NB4 (cell line): ENCODE measurements at regions not wholly inside any gene's neighbourhood (a gene's known extent, or its start where the extent isn't known, plus 50 kb on each side); places are given as distances from the start of the nearest gene placed in this dataset.

Experiments used
- DNase-seq: peaks from one replicate; pipeline ENCODE4 v3.0.0; 2010; ENCODE audit warnings: low read depth
- H3K4me3 ChIP-seq: one replicate; pipeline ENCODE4 v1.5.1; 2011; ENCODE audit warnings: mild to moderate bottlenecking, low read depth, low read length, moderate library complexity
- MYC ChIP-seq: IDR thresholded peaks from 2 replicates; pipeline ENCODE4 v1.6.1; 2011; ENCODE audit warnings: low read depth, low read length
- POLR2A ChIP-seq: IDR thresholded peaks from 2 replicates; pipeline ENCODE4 v1.6.1; 2011; ENCODE audit warnings: mild to moderate bottlenecking; ENCODE audit not compliant: insufficient read length; ENCODE audit errors: extremely low read depth
- TF ChIP-seq, protein P1 (sequence below): IDR thresholded peaks from one replicate; pipeline ENCODE4 v1.5.1; 2012; ENCODE audit warnings: low read depth, low read length
- TF ChIP-seq, protein P2 (sequence below): IDR thresholded peaks from 2 replicates; pipeline ENCODE4 v1.6.1; 2011; ENCODE audit warnings: low read depth, low read length

DNA sequence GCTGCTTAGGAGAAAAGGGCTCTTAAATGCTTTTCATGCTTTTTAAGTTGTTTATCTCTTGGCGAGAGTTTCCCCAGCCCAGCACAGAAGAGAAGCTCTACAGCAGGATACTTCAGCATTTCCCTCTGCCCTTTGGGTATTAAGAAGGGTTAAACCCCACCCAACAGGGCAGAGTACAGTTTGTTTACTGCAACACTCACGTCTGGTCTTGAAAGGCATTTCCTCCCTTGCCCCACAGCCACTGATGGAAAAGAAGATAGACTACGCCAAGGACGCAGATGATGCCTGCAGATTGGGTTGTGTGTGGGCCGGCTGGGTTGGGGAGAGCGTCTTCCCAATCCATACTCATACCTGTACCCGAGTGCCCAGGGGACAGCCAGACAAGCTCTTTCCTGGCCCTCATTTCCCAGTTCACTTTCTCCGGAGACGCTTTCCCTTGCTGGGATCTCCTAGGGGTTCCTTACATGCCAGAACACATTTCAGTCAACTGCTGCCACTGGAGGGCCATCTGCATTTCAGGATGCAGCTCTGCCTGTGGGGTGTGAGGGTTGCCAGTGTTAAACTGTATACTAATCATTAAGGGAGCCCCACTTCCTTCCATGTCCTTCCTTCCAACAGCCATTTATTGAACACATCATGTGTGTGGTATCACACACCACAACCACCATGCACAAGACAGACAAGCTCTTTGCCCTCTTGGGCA lies 96.5 kb upstream of the DHX15 start:
- no peak for DNase-seq
- H3K4me3 ChIP-seq: no peak overlapping the region
- TF ChIP-seq, protein P1, sequence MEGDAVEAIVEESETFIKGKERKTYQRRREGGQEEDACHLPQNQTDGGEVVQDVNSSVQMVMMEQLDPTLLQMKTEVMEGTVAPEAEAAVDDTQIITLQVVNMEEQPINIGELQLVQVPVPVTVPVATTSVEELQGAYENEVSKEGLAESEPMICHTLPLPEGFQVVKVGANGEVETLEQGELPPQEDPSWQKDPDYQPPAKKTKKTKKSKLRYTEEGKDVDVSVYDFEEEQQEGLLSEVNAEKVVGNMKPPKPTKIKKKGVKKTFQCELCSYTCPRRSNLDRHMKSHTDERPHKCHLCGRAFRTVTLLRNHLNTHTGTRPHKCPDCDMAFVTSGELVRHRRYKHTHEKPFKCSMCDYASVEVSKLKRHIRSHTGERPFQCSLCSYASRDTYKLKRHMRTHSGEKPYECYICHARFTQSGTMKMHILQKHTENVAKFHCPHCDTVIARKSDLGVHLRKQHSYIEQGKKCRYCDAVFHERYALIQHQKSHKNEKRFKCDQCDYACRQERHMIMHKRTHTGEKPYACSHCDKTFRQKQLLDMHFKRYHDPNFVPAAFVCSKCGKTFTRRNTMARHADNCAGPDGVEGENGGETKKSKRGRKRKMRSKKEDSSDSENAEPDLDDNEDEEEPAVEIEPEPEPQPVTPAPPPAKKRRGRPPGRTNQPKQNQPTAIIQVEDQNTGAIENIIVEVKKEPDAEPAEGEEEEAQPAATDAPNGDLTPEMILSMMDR: no peak

- TF ChIP-seq POLR2A (no peak), MYC (no peak)
- TF ChIP-seq, protein P1: no peak
- TF ChIP-seq, protein P2, sequence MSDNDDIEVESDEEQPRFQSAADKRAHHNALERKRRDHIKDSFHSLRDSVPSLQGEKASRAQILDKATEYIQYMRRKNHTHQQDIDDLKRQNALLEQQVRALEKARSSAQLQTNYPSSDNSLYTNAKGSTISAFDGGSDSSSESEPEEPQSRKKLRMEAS: no peak
- no peak overlapping the region for H3K4me3 ChIP-seq
- DNase-seq: peak; percentile 64
Observed at GRCh38 chr4:24683116-24683515, 98.8 kb upstream of the DHX15 start.

DNA sequence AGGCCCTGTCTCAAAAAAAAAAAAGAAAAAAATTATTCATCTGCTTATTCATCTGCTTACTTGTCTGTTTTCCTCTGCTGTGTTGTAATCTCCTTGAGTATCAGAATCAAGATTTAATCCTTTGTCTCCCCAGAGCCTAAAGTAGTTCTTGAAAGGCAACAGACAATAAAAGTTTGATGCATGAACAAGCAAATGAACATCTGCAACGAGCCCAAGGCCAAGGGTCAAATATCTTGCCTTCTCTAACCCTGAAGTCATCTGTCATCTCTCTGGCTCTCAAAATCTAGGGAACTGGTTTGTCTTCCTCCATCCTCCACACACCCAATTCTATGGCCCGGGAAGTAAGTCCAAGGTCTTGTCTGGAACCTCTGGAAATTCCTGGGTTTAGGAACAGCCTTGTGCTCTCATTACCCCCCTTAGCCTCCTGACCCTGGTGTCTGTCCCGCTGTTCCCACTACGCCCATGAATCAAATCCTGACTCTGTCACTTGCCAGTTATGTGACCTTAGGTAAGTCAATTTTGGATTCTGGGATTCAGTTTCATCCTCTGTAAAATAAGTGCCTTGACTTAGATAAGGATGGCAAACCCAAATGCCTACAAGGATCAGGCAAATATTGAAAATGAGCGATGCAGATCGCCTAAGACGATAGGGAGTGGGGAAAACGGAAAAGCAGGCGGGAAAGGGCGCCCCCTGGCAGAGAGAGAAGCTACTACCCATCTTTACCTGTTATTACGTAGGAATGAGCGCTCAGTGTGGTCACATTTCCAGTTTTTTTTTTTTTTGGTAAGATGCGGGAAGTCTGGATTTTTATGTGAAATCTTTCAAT lies 102.7 kb upstream of the DHX15 start:
- TF ChIP-seq POLR2A: no peak
- TF ChIP-seq, protein P1: peak; percentile 73
- TF ChIP-seq, protein P2: no peak
- peak; percentile 48 for DNase-seq
- H3K4me3 ChIP-seq: no peak overlapping the region

- H3K4me3 ChIP-seq: no peak overlapping the region
- TF ChIP-seq MYC: no peak
- TF ChIP-seq, protein P2: no peak
Observed at GRCh38 chr4:24688453-24688852, 104.1 kb upstream of the DHX15 start.

GRCh38 chr4:24689212-24689611 lies 104.9 kb upstream of the DHX15 start:
- no peak overlapping the region for H3K4me3 ChIP-seq

More at GRCh38 chr4:24688453-24688852, 104.1 kb upstream of the DHX15 start:
- no peak for DNase-seq

DNA sequence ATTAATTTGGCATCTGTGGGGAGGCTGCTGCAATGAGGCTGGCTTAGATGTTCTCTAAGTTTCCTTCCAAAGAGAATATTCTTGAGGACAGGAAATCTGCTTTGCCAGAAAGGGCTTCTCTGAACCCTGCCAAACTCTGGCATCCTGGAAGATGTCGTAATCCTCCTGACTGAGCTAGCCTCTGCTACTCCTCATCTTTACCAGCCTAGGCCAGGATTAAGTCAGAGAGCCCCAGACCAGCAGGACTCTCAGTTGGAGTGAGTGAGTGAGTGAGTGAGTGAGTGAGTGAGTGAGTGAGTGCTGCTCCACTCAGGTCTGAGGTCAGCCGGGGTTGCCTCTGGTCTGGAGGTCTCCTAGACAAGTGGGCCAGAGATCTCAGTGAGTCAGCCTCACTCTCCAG lies 104.9 kb upstream of the SOD3 start:
- DNase-seq: no peak
- TF ChIP-seq, protein P1: no peak
- TF ChIP-seq MYC (no peak), POLR2A (no peak)
- TF ChIP-seq, protein P2: no peak
- no peak overlapping the region for H3K4me3 ChIP-seq

More at GRCh38 chr4:24689212-24689611, 104.9 kb upstream of the DHX15 start:
- no peak for DNase-seq
- TF ChIP-seq, protein P1: no peak
